ENCODE measurements at regions not wholly inside any gene's neighbourhood (a gene's known extent, or its start where the extent isn't known, plus 50 kb on each side); places are given as distances from the start of the nearest gene placed in this dataset.

- ATAC-seq (no peak), DNase-seq (ENCODE audit: low read depth, low spot score) (no peak)
- Histone ChIP-seq H3K9ac (ENCODE audit: low read length) (no peak overlapping the region), H4K20me1 (ENCODE audit: insufficient read depth) (no peaks in the 10 kb centered on the region), H3K79me2 (ENCODE audit: insufficient read depth, low read length) (no peaks in the 10 kb centered on the region), H3K9me2 (ENCODE audit: insufficient read depth) (no peaks in the 10 kb centered on the region), H3K36me3 (ENCODE audit: control insufficient read depth in 1 of 2, insufficient read depth in 2 of 2, low read length in 2 of 2) (no peaks in the 10 kb centered on the region), H2AFZ (ENCODE audit: low read depth, low read length, poor library complexity, severe bottlenecking) (no peak overlapping the region), H3K9me3 (ENCODE audit: control insufficient read depth in 1 of 2, insufficient read depth in 1 of 2, low read depth in 1 of 2, low read length in 2 of 2) (no peaks in the 10 kb centered on the region), H3K27me3 (ENCODE audit: insufficient read depth, low read length) (no peaks in the 10 kb centered on the region), H3K4me1 (ENCODE audit: control insufficient read depth in 1 of 2, insufficient read depth in 2 of 2, low read length in 2 of 2) (peaks cover 0 to 15% of the 10 kb centered on the region in 2 experiments; a peak in 2 of 4 replicates), H3K4me3 (replicated peaks in 1 of 2; ENCODE audit: low read depth in 1 of 2, low read length in 2 of 2) (no peak overlapping the region), H3K27ac (ENCODE audit: low read depth, low read length) (no peak overlapping the region), H3K4me2 (ENCODE audit: low read length) (no peak overlapping the region)
- no TSS peak for BruUV-seq (replicated peaks)
- intact Hi-C loops (cut with micrococcal nuclease): no loop called here
- RAD21 ChIA-PET (ENCODE audit: low non-redundant PET in 1 of 2, low total read pairs in 2 of 2, uncharacterized antibody in 2 of 2, unreplicated experiment in 2 of 2): no interaction called here
- POLR2A ChIA-PET: no interaction called here
- CTCF ChIA-PET: no interaction called here
- no peak for TF ChIP-seq MAX (IDR thresholded peaks at IDR 0.05)
- no peak for TF ChIP-seq YY1 (IDR thresholded peaks at IDR 0.05; ENCODE audit: extremely low read depth, insufficient replicate concordance, low read depth, low read length)
- no peak for TF ChIP-seq REST (IDR thresholded peaks at IDR 0.05; ENCODE audit: low read depth)
- TF ChIP-seq SRF (IDR thresholded peaks at IDR 0.05; ENCODE audit: low read depth): no peak
- no peak for TF ChIP-seq RAD21 (IDR thresholded peaks at IDR 0.05; ENCODE audit: low read depth)
- no peak for TF ChIP-seq ZNF274 (IDR thresholded peaks at IDR 0.05; ENCODE audit: low read depth, low read length)
- no peak for TF ChIP-seq ATF3 (IDR thresholded peaks at IDR 0.05)
- TF ChIP-seq FOSL1 (IDR thresholded peaks at IDR 0.05; ENCODE audit: low read depth): no peak
- no peak for TF ChIP-seq JUND (IDR thresholded peaks at IDR 0.05)
- no peak for TF ChIP-seq POLR2A (IDR thresholded peaks at IDR 0.05; ENCODE audit: borderline replicate concordance, extremely low read depth, insufficient read depth, insufficient read length)
- no peak for TF ChIP-seq EGR1 (IDR thresholded peaks at IDR 0.05; ENCODE audit: low read depth)
- TF ChIP-seq TCF7L2 (IDR thresholded peaks at IDR 0.05; ENCODE audit: borderline replicate concordance, extremely low read depth, insufficient read depth, insufficient read length): no peak
- TF ChIP-seq EZH2 (IDR thresholded peaks at IDR 0.05): no peak
- TF ChIP-seq CBX3 (IDR thresholded peaks at IDR 0.05; ENCODE audit: low read depth): no peak
- TF ChIP-seq CTCF (IDR thresholded peaks at IDR 0.05 in 2 of 3, conservative IDR thresholded peaks at IDR 0.05 in 1 of 3; ENCODE audit: borderline replicate concordance in 1 of 3, insufficient read depth in 1 of 3, low read depth in 2 of 3, low read length in 2 of 3): no peak
- no peak for TF ChIP-seq CEBPB (IDR thresholded peaks at IDR 0.05; ENCODE audit: low read depth)
- no peak for TF ChIP-seq SP1 (IDR thresholded peaks at IDR 0.05; ENCODE audit: low read depth)
- no peak for TF ChIP-seq SIN3A (IDR thresholded peaks at IDR 0.05; ENCODE audit: low read depth)
- no peak for TF ChIP-seq ELF1 (IDR thresholded peaks at IDR 0.05; ENCODE audit: borderline replicate concordance, low read depth)
Observed at GRCh38 chr3:158936530-158937113, 134.8 kb downstream of the MFSD1 start.

Measured in HCT116 (cell line).